Immature natural killer cell (primary cell): ENCODE measurements at regions not wholly inside any gene's neighbourhood (a gene's known extent, or its start where the extent isn't known, plus 50 kb on each side); places are given as distances from the start of the nearest gene placed in this dataset.

Source experiments
- DNase-seq, 3 donors: peaks; one replicate each; pipeline ENCODE4 v3.0.0; 2022; ENCODE audit warnings: mixed read lengths in 1 of 3
- H3K27ac Mint-ChIP-seq, 6 donors: one replicate each; pipeline ENCODE4 v1.8.0; 2020; ENCODE audit warnings: mixed read lengths in 6 of 6, mild to moderate bottlenecking in 5 of 6, inconsistent platforms in 4 of 6, moderate library complexity in 3 of 6
- H3K27me3 Mint-ChIP-seq, 3 donors: one replicate each; pipeline ENCODE4 v1.8.0; 2020 to 2021; ENCODE audit warnings: low read depth in 3 of 3, mild to moderate bottlenecking in 3 of 3, mixed read lengths in 3 of 3, moderate library complexity in 3 of 3, inconsistent platforms in 1 of 3
- H3K36me3 Mint-ChIP-seq, 3 donors: one replicate each; pipeline ENCODE4 v1.8.0; 2020; ENCODE audit warnings: mixed read lengths in 3 of 3, inconsistent platforms in 2 of 3, mild to moderate bottlenecking in 2 of 3
- H3K4me1 Mint-ChIP-seq, 2 donors: one replicate each; pipeline ENCODE4 v1.8.0; 2020; ENCODE audit warnings: inconsistent platforms in 2 of 2, mild to moderate bottlenecking in 2 of 2, mixed read lengths in 2 of 2, moderate library complexity in 1 of 2
- H3K4me3 Mint-ChIP-seq, 5 donors: one replicate each; pipeline ENCODE4 v1.8.0; 2020; ENCODE audit warnings: mild to moderate bottlenecking in 5 of 5, mixed read lengths in 5 of 5, inconsistent platforms in 3 of 5, moderate library complexity in 3 of 5
- H3K9me3 Mint-ChIP-seq, 6 donors: one replicate each; pipeline ENCODE4 v1.8.0; 2020; ENCODE audit warnings: mild to moderate bottlenecking in 6 of 6, mixed read lengths in 6 of 6, inconsistent platforms in 4 of 6, moderate library complexity in 3 of 6

- no peak overlapping the region for H3K27ac Mint-ChIP-seq
- H3K27me3 Mint-ChIP-seq, result peaks cover 0 to 3% (median 2%) of the 10 kb centered on the region in 3 donors
- H3K36me3 Mint-ChIP-seq, result no peaks in the 10 kb centered on the region
- no peak for DNase-seq
- no peak overlapping the region for H3K4me3 Mint-ChIP-seq
- H3K9me3 Mint-ChIP-seq, result peaks cover 7 to 32% (median 16%) of the 10 kb centered on the region in 6 donors
- no peaks in the 10 kb centered on the region for H3K4me1 Mint-ChIP-seq
Observed at GRCh38 chr4:149141391-149141790, 674.3 kb downstream of the IQCM start.

GRCh38 chr4:149140841-149141240 lies 674.8 kb downstream of the IQCM start:
- Mint-ChIP-seq H3K4me3 (no peak overlapping the region), H3K27ac (no peak overlapping the region), H3K4me1 (no peaks in the 10 kb centered on the region), H3K9me3 (peaks cover 8 to 31% (median 17%) of the 10 kb centered on the region in 6 donors), H3K27me3 (peaks cover 0 to 3% (median 2%) of the 10 kb centered on the region in 3 donors), H3K36me3 (no peaks in the 10 kb centered on the region)
- no peak for DNase-seq

GRCh38 chr4:149136951-149137620 lies 678.6 kb downstream of the IQCM start:
- Mint-ChIP-seq H3K4me1 (no peaks in the 10 kb centered on the region), H3K9me3 (peaks cover 10 to 23% (median 13%) of the 10 kb centered on the region in 6 donors), H3K27me3 (no peaks in the 10 kb centered on the region), H3K4me3 (no peak overlapping the region), H3K36me3 (no peaks in the 10 kb centered on the region), H3K27ac (no peak overlapping the region)
- DNase-seq, result no peak

GRCh38 chr4:149135062-149135461 lies 680.6 kb downstream of the IQCM start:
- Mint-ChIP-seq H3K27me3 (no peaks in the 10 kb centered on the region), H3K4me1 (no peaks in the 10 kb centered on the region), H3K36me3 (no peaks in the 10 kb centered on the region), H3K9me3 (peaks cover 9 to 23% (median 13%) of the 10 kb centered on the region in 6 donors), H3K27ac (no peak overlapping the region), H3K4me3 (no peak overlapping the region)
- DNase-seq, result no peak

- Mint-ChIP-seq H3K4me3 (no peak overlapping the region), H3K27me3 (no peaks in the 10 kb centered on the region), H3K27ac (no peak overlapping the region), H3K36me3 (no peaks in the 10 kb centered on the region), H3K4me1 (no peaks in the 10 kb centered on the region), H3K9me3 (peaks cover 0 to 18% (median 2%) of the 10 kb centered on the region in 6 donors)
- DNase-seq, result no peak
Observed at GRCh38 chr4:149121023-149121404, 678.8 kb upstream of the NR3C2 start.

GRCh38 chr4:149120331-149121022 lies 678.3 kb upstream of the NR3C2 start:
- Mint-ChIP-seq H3K9me3 (peaks cover 0 to 18% (median 2%) of the 10 kb centered on the region in 6 donors), H3K4me3 (no peak overlapping the region), H3K27me3 (no peaks in the 10 kb centered on the region), H3K4me1 (no peaks in the 10 kb centered on the region), H3K27ac (no peak overlapping the region), H3K36me3 (no peaks in the 10 kb centered on the region)
- no peak for DNase-seq

GRCh38 chr4:149116806-149117205 lies 674.6 kb upstream of the NR3C2 start:
- Mint-ChIP-seq H3K4me1 (no peaks in the 10 kb centered on the region), H3K36me3 (no peaks in the 10 kb centered on the region)

GRCh38 chr4:149113804-149114430 lies 671.7 kb upstream of the NR3C2 start:
- no peaks in the 10 kb centered on the region for H3K36me3 Mint-ChIP-seq
- no peaks in the 10 kb centered on the region for H3K4me1 Mint-ChIP-seq
- H3K27me3 Mint-ChIP-seq, result peaks cover 0 to 6% (median 0%) of the 10 kb centered on the region in 3 donors
- no peak overlapping the region for H3K27ac Mint-ChIP-seq
- DNase-seq, result no peak
- no peak overlapping the region for H3K4me3 Mint-ChIP-seq
- H3K9me3 Mint-ChIP-seq, result peaks cover 0 to 12% (median 5%) of the 10 kb centered on the region in 6 donors

More at GRCh38 chr4:149116806-149117205, 674.6 kb upstream of the NR3C2 start:
- DNase-seq, result no peak
- Mint-ChIP-seq H3K9me3 (peaks cover 0 to 10% (median 1%) of the 10 kb centered on the region in 6 donors), H3K4me3 (no peak overlapping the region), H3K27ac (no peak overlapping the region), H3K27me3 (no peaks in the 10 kb centered on the region)

- Mint-ChIP-seq H3K4me3 (no peak overlapping the region), H3K4me1 (no peaks in the 10 kb centered on the region), H3K27ac (no peak overlapping the region), H3K36me3 (no peaks in the 10 kb centered on the region), H3K27me3 (peaks cover 0 to 6% (median 0%) of the 10 kb centered on the region in 3 donors), H3K9me3 (peaks cover 0 to 16% (median 6%) of the 10 kb centered on the region in 6 donors)
- DNase-seq, result no peak
Observed at GRCh38 chr4:149112109-149112508, 669.9 kb upstream of the NR3C2 start.

- H3K4me1 Mint-ChIP-seq, result no peaks in the 10 kb centered on the region
- DNase-seq, result no peak
- H3K9me3 Mint-ChIP-seq, result peaks cover 0 to 16% (median 7%) of the 10 kb centered on the region in 6 donors
- H3K4me3 Mint-ChIP-seq, result no peak overlapping the region
- H3K36me3 Mint-ChIP-seq, result no peaks in the 10 kb centered on the region
- H3K27me3 Mint-ChIP-seq, result peaks cover 0 to 6% (median 0%) of the 10 kb centered on the region in 3 donors
- H3K27ac Mint-ChIP-seq, result no peak overlapping the region
Observed at GRCh38 chr4:149110481-149110880, 668.3 kb upstream of the NR3C2 start.

- Mint-ChIP-seq H3K36me3 (no peaks in the 10 kb centered on the region), H3K27me3 (peaks cover 0 to 6% (median 0%) of the 10 kb centered on the region in 3 donors), H3K9me3 (peaks cover 0 to 16% (median 10%) of the 10 kb centered on the region in 6 donors), H3K4me1 (no peaks in the 10 kb centered on the region), H3K4me3 (no peak overlapping the region), H3K27ac (no peak overlapping the region)
- no peak for DNase-seq
Observed at GRCh38 chr4:149108626-149109025, 666.4 kb upstream of the NR3C2 start.

- H3K9me3 Mint-ChIP-seq, result peaks cover 2 to 19% (median 8%) of the 10 kb centered on the region in 6 donors
- H3K27ac Mint-ChIP-seq, result no peak overlapping the region
- H3K4me3 Mint-ChIP-seq, result no peak overlapping the region
- no peaks in the 10 kb centered on the region for H3K4me1 Mint-ChIP-seq
- DNase-seq, result no peak
- no peaks in the 10 kb centered on the region for H3K36me3 Mint-ChIP-seq
- H3K27me3 Mint-ChIP-seq, result no peaks in the 10 kb centered on the region
Observed at GRCh38 chr4:149102765-149103164, 660.6 kb upstream of the NR3C2 start.

GRCh38 chr4:149101649-149102048 lies 659.4 kb upstream of the NR3C2 start:
- no peak for DNase-seq
- H3K36me3 Mint-ChIP-seq, result no peaks in the 10 kb centered on the region
- no peaks in the 10 kb centered on the region for H3K27me3 Mint-ChIP-seq
- H3K4me3 Mint-ChIP-seq, result no peak overlapping the region
- peaks cover 3 to 17% (median 8%) of the 10 kb centered on the region in 6 donors for H3K9me3 Mint-ChIP-seq
- no peak overlapping the region for H3K27ac Mint-ChIP-seq
- H3K4me1 Mint-ChIP-seq, result no peaks in the 10 kb centered on the region

GRCh38 chr4:149095811-149096210 lies 653.6 kb upstream of the NR3C2 start:
- no peaks in the 10 kb centered on the region for H3K4me1 Mint-ChIP-seq

More at GRCh38 chr4:149095811-149096210, 653.6 kb upstream of the NR3C2 start:
- Mint-ChIP-seq H3K4me3 (no peak overlapping the region), H3K9me3 (peaks cover 13 to 39% (median 21%) of the 10 kb centered on the region in 6 donors), H3K27me3 (no peaks in the 10 kb centered on the region), H3K27ac (no peak overlapping the region), H3K36me3 (peaks cover 0 to 3% (median 0%) of the 10 kb centered on the region in 3 donors)
- no peak for DNase-seq
